Activated T-cell treated with anti-CD3 and anti-CD28 coated beads, Interleukin-2, amount 50 U/mL, for 24 hours (primary cell): ENCODE measurements at regions not wholly inside any gene's neighbourhood (a gene's known extent, or its start where the extent isn't known, plus 50 kb on each side); places are given as distances from the start of the nearest gene placed in this dataset.

Experiments used
- DNase-seq: peaks from one replicate; pipeline ENCODE4 v3.0.0-alpha.2; 2020
- H3K27ac Mint-ChIP-seq: 2 replicates; pipeline ENCODE4 v1.8.0; 2020; ENCODE audit warnings: mild to moderate bottlenecking, mixed read lengths
- H3K27me3 Mint-ChIP-seq: 2 replicates; pipeline ENCODE4 v1.8.0; 2020; ENCODE audit warnings: mixed read lengths
- H3K36me3 Mint-ChIP-seq: 2 replicates; pipeline ENCODE4 v1.8.0; 2020; ENCODE audit warnings: low read depth, mixed read lengths
- H3K4me1 Mint-ChIP-seq: 2 replicates; pipeline ENCODE4 v1.8.0; 2020; ENCODE audit warnings: low read depth, mixed read lengths
- H3K4me3 Mint-ChIP-seq: 2 replicates; pipeline ENCODE4 v1.8.0; 2020; ENCODE audit warnings: mild to moderate bottlenecking, moderate library complexity, mixed read lengths
- H3K9me3 Mint-ChIP-seq: 2 replicates; pipeline ENCODE4 v1.8.0; 2020; ENCODE audit warnings: mixed read lengths

- Mint-ChIP-seq H3K27ac (no peak overlapping the region), H3K4me1 (no peaks in the 10 kb centered on the region)
These were observed 156.4 kb upstream of the SMIM23 start for GRCh38 chr5:171629221-171629620.

GRCh38 chr5:171629628-171630349 is 155.8 kb upstream of the SMIM23 start:
- Mint-ChIP-seq H3K27me3 (peaks cover 55% of the 10 kb centered on the region), H3K36me3 (no peaks in the 10 kb centered on the region), H3K9me3 (no peaks in the 10 kb centered on the region), H3K4me1 (no peaks in the 10 kb centered on the region), H3K4me3 (no peak overlapping the region), H3K27ac (no peak overlapping the region)
- DNase-seq, result no peak

More at GRCh38 chr5:171629221-171629620, 156.4 kb upstream of the SMIM23 start:
- H3K4me3 Mint-ChIP-seq, result no peak overlapping the region
- DNase-seq, result no peak
- no peaks in the 10 kb centered on the region for H3K36me3 Mint-ChIP-seq
- no peaks in the 10 kb centered on the region for H3K9me3 Mint-ChIP-seq
- H3K27me3 Mint-ChIP-seq, result peaks cover 50% of the 10 kb centered on the region

- H3K4me3 Mint-ChIP-seq, result no peak overlapping the region
- no peaks in the 10 kb centered on the region for H3K9me3 Mint-ChIP-seq
- H3K27me3 Mint-ChIP-seq, result peaks cover 62% of the 10 kb centered on the region
- H3K4me1 Mint-ChIP-seq, result no peaks in the 10 kb centered on the region
- no peak overlapping the region for H3K27ac Mint-ChIP-seq
- DNase-seq, result no peak
- no peaks in the 10 kb centered on the region for H3K36me3 Mint-ChIP-seq
These were observed 155.1 kb upstream of the SMIM23 start for GRCh38 chr5:171630350-171631065.

- no peak for DNase-seq
- Mint-ChIP-seq H3K9me3 (no peaks in the 10 kb centered on the region), H3K4me3 (no peak overlapping the region), H3K27ac (no peak overlapping the region), H3K27me3 (peaks cover 66% of the 10 kb centered on the region), H3K36me3 (no peaks in the 10 kb centered on the region), H3K4me1 (no peaks in the 10 kb centered on the region)
These were observed 153.0 kb upstream of the SMIM23 start for GRCh38 chr5:171632616-171633015.

- Mint-ChIP-seq H3K9me3 (no peaks in the 10 kb centered on the region), H3K27me3 (peaks cover 55% of the 10 kb centered on the region), H3K4me3 (no peak overlapping the region), H3K4me1 (no peaks in the 10 kb centered on the region), H3K27ac (no peak overlapping the region), H3K36me3 (no peaks in the 10 kb centered on the region)
- DNase-seq, result no peak
These were observed 151.7 kb upstream of the SMIM23 start for GRCh38 chr5:171633776-171634470.

- no peak for DNase-seq
- Mint-ChIP-seq H3K9me3 (no peaks in the 10 kb centered on the region), H3K27me3 (peaks cover 50% of the 10 kb centered on the region), H3K27ac (no peak overlapping the region), H3K36me3 (no peaks in the 10 kb centered on the region), H3K4me3 (no peak overlapping the region), H3K4me1 (no peaks in the 10 kb centered on the region)
These were observed 151.1 kb upstream of the SMIM23 start for GRCh38 chr5:171634511-171634910.

GRCh38 chr5:171635028-171635427 is 150.6 kb upstream of the SMIM23 start:
- Mint-ChIP-seq H3K36me3 (no peaks in the 10 kb centered on the region), H3K27me3 (peaks cover 45% of the 10 kb centered on the region), H3K4me3 (no peak overlapping the region), H3K9me3 (no peaks in the 10 kb centered on the region), H3K4me1 (no peaks in the 10 kb centered on the region), H3K27ac (no peak overlapping the region)
- no peak for DNase-seq

GRCh38 chr5:171635561-171636245 is 149.9 kb upstream of the SMIM23 start:
- Mint-ChIP-seq H3K9me3 (no peaks in the 10 kb centered on the region), H3K27ac (no peak overlapping the region), H3K4me1 (no peaks in the 10 kb centered on the region), H3K36me3 (no peaks in the 10 kb centered on the region), H3K27me3 (peaks cover 40% of the 10 kb centered on the region), H3K4me3 (no peak overlapping the region)
- no peak for DNase-seq

- Mint-ChIP-seq H3K27me3 (peaks cover 30% of the 10 kb centered on the region), H3K36me3 (no peaks in the 10 kb centered on the region), H3K4me3 (no peak overlapping the region), H3K27ac (no peak overlapping the region), H3K4me1 (no peaks in the 10 kb centered on the region), H3K9me3 (no peaks in the 10 kb centered on the region)
- no peak for DNase-seq
These were observed 147.8 kb upstream of the SMIM23 start for GRCh38 chr5:171637811-171638210.

- peaks cover 18% of the 10 kb centered on the region for H3K27me3 Mint-ChIP-seq
- no peaks in the 10 kb centered on the region for H3K4me1 Mint-ChIP-seq
- no peaks in the 10 kb centered on the region for H3K9me3 Mint-ChIP-seq
- H3K4me3 Mint-ChIP-seq, result no peak overlapping the region
- DNase-seq, result no peak
- no peak overlapping the region for H3K27ac Mint-ChIP-seq
- no peaks in the 10 kb centered on the region for H3K36me3 Mint-ChIP-seq
These were observed 146.4 kb upstream of the SMIM23 start for GRCh38 chr5:171639205-171639621.

GRCh38 chr5:171639966-171640365 is 145.7 kb upstream of the SMIM23 start:
- Mint-ChIP-seq H3K27ac (no peak overlapping the region), H3K36me3 (no peaks in the 10 kb centered on the region), H3K4me1 (no peaks in the 10 kb centered on the region), H3K9me3 (no peaks in the 10 kb centered on the region), H3K4me3 (no peak overlapping the region), H3K27me3 (peaks cover 11% of the 10 kb centered on the region)
- DNase-seq, result no peak

GRCh38 chr5:171640480-171640879 is 145.1 kb upstream of the SMIM23 start:
- no peak for DNase-seq
- Mint-ChIP-seq H3K4me1 (no peaks in the 10 kb centered on the region), H3K9me3 (no peaks in the 10 kb centered on the region), H3K27ac (no peak overlapping the region), H3K27me3 (peaks cover 6% of the 10 kb centered on the region), H3K36me3 (no peaks in the 10 kb centered on the region), H3K4me3 (no peak overlapping the region)

GRCh38 chr5:171641891-171642290 is 143.7 kb upstream of the SMIM23 start:
- Mint-ChIP-seq H3K27me3 (peaks cover 4% of the 10 kb centered on the region), H3K4me1 (no peaks in the 10 kb centered on the region), H3K4me3 (no peak overlapping the region), H3K36me3 (no peaks in the 10 kb centered on the region), H3K9me3 (no peaks in the 10 kb centered on the region), H3K27ac (no peak overlapping the region)
- no peak for DNase-seq

- H3K27me3 Mint-ChIP-seq, result peaks cover 8% of the 10 kb centered on the region
- H3K4me3 Mint-ChIP-seq, result no peak overlapping the region
- H3K9me3 Mint-ChIP-seq, result no peaks in the 10 kb centered on the region
- DNase-seq, result no peak
- no peaks in the 10 kb centered on the region for H3K4me1 Mint-ChIP-seq
- no peak overlapping the region for H3K27ac Mint-ChIP-seq
- H3K36me3 Mint-ChIP-seq, result no peaks in the 10 kb centered on the region
These were observed 142.7 kb upstream of the SMIM23 start for GRCh38 chr5:171642894-171643293.
